HPDE6-E6E7 (cell line): ENCODE measurements at regions not wholly inside any gene's neighbourhood (a gene's known extent, or its start where the extent isn't known, plus 50 kb on each side); places are given as distances from the start of the nearest gene placed in this dataset.
A peak's percentile ranks its signal among the peaks of the same experiment; 100 is the strongest.

ENCODE experiments used
- DNase-seq: peaks from one replicate; pipeline ENCODE4 v3.0.0; 2011; ENCODE audit warnings: missing footprints; ENCODE audit errors: extremely low spot score

DNA sequence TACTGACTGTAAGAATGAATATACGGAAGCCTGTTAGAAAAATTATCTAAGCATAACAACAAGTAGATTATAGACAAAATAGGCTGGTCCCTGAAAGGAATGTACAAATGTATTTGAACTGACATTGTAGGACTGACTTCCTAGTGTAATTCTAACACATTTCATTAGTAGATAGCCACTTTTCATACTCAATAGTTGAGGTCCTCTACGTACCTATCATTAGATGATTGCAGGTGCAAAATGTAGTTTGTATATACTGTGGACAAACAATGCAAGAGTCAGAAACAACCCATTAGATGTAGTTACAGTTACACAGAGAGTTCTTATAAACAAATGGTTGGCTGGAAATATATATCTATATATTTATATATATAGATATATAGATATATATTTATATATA, 402.3 kb upstream of the SLITRK6 start:
- no peak for DNase-seq

DNA sequence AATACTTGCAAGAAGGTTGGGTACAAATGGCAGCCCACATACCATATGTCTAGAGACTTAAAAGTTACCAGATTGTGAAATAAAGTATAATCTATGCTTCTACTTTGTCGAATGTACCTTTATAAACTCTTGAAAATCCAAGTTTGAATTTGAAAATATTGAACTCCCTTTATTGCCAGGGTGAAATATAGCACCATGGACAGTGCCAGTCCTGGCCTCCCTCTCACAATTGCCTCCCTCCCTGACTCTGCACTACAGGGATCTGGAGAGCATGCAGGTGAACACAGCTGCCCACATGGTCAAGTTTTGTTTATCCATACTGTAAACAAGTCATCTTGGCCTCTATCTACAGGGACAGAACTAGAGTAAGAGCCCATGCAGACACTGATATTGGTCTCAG, 394.1 kb upstream of the SLITRK6 start:
- peak; percentile 12 for DNase-seq

DNA sequence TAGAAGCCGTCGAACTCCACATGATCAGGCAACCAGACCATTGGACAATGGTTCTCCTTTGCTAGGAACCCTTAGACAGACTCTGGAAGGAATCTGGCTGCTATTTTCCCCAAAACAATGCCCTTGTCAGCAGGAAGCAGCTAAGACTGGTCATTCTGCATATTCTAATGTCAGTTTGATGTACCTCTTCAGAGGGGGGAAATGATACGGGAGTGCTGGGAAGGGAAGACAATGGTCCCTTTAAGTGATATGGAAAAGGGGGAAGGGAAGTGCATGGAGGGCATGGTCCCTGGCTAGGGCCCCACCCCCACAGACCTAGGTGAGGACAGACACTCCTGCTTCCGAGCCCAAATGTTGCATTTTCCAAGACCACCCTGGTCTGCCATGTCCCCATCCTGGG, 389.0 kb upstream of the SLITRK6 start:
- no peak for DNase-seq

DNA sequence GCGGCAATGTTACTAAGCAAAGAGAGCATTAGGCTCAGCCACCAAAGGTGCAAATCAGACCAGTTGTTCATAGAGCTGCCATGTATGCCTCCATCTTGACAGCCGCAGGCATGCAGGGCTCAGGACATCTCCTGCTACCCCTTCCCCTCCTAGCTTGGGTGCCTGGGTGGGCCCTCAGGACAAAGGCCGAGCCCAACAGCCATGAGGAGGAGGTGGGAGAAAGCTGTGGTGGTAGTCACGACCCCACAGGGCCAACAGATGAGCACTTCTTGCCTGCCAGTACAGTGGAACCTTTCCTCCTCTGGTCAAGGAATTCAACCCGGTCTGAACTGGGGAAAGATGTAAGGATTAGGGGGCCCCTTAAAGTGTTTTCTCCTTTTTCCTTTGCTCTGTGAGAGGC, 386.4 kb upstream of the SLITRK6 start:
- no peak for DNase-seq

DNA sequence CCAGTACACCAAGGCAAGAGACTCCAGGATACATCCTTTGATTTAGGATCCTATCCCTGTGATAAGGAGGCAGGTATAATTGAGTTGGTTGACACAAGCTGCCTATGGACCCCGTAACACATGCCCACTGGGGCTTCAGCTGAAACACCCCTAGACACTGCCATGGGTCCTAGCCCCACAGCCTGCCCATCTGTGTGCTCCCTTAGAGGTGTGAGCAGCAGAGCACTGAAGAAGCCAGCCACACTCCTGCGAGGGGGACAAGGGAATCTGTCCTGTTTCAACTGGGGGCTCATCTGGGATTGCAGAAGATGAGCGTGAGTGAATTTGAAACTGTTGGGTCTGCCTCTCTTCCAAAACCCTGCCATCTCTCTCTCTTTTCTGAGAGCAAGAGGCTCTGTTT, 385.9 kb upstream of the SLITRK6 start:
- no peak for DNase-seq

DNA sequence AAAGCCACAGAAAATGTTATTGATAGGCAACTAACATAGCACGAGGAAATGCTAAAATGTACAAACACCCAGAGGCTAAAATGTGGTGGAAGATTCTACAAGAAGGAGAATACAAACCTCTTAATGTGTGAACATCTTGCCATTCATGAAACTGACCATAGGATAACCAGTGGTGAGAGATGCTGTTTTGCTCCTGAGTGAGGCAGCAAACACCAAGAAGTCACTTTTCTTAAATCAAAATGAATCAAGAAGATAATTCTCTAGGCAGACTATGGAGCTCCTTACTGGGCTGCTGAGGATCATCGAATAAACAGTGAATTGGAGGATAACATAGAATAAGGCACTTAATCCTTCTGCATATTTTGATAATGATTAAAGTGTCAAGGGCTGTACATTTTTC, 375.4 kb upstream of the SLITRK6 start:
- no peak for DNase-seq

DNA sequence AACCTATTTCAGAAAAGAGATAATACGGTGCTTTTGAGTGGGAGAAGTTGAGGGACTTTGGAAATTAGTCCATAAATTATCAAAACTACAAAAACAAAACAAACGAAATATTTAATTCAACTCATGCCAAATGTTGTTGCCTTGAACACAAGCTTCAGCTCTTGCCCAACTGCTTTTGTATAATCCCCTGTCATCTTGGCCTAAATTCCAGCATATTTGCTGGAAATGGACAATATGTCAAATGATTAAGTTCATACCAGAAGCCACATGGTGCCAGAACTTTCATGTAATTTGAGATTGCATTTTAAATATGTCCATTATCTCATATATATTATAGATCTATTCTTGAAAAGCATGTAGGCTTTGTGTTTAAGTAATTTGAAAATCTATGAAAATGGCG, 373.7 kb upstream of the SLITRK6 start:
- DNase-seq = no peak

DNA sequence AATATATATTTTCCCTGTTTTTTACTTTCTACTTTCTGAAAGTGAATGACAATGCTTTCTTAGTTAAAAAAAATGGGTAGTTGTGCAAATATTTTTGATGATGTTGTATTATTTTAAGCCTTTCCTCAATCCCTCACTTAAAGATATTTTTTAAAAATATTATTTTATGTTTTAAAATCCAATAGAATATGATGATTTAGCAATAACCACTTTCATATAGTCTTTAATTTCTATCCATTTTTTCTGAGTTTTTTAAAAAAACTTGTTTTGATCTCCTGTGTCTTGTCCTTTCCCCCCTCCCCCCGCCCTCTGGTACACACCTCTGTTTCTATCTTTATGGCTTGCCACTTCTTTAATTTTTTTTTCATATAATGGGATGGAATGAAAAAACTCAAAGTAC, 362.0 kb upstream of the SLITRK6 start:
- DNase-seq = no peak

DNA sequence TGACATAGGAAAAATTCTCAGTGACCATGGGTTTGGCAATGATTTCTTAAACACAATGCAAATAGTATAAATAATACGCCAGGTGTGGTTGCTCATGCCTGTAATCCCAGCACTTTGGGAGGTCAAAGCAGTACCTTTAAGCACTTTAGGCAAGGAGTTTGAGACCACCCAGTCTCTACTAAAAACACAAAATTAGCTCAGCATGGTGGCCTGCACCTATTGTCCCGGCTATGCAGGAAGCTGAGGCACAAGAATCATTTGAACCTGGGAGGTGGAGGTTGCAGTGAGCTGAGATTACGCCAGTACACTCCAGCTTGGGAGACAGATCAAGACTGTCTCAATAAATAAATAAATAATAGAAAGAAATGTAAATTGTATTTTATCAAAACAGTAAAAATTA, 356.5 kb upstream of the SLITRK6 start:
- DNase-seq = no peak

DNA sequence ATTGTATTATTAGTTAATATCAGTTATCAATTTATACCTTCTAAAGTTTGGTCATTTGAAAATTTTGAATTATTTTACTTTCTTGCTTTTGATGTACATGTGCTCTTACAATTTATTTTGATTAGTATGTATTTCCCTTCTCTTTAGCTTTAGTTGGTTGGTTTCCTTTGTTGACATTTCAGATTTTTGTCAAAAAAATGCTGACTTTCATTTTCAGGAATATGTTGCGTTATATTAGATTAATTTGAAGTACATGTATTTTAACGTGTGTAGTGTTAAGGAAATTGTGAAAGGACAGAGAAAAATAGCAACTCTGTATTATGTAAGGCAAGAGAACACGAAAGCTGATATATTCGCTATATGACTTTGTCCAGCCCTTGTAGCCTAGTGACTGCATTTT, 342.9 kb upstream of the SLITRK6 start:
- no peak for DNase-seq

DNA sequence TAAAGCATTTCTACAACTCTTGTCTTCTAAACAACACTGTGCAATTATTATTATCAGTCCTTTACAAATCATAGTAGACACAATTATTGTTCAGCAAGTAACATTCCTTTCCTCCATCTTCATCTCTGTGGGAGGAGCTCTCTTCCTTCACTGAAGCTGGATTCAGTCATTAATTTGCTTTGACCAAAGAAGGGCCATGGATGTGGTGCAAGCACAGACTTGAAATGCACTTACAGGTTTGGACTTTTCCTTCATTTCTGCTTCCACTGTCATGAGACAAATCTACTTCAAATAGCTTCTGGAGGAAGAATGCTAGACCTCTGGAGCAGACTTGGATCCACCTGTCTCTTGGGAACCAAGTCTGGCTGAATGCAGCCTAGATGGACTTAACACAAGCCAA, 336.6 kb upstream of the SLITRK6 start:
- DNase-seq = no peak

DNA sequence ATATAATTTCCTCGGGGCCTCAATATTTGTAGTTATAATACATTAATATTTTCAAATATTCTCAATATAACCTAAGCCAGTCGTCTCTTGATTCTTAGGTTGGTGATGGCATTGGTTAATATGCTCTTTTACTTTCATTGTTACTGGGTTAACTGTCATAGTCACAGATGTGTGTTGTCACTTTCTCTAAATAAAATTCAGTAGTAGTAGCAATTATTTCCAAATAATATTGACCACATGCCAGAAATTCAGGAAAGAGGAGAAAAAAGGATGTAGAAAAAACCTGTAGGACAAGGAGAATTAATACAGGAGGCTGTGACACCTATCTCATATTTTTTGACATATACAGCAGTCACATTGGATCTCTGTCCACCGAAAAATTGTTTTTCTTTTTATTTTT, 322.7 kb upstream of the SLITRK6 start:
- DNase-seq = no peak

DNA sequence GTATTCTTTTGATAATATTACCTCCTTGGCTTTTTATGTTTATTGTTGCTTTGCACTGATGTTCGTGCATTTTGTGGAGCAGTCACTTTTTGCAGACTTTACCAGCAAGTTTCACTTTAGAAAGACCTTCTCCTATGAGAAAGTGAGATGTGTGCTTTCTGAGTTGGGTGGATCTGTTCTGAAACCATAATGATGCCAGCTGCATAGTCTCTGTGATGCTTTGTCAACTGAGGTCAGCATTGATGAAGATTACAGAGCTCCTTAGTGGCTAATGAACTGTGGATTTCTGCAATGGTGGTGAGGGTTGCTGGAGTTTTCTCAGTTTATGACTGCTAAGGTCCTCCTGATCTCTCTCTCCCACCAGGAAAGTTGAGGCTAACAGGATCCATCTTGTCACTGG, 309.9 kb upstream of the SLITRK6 start:
- DNase-seq = no peak

DNA sequence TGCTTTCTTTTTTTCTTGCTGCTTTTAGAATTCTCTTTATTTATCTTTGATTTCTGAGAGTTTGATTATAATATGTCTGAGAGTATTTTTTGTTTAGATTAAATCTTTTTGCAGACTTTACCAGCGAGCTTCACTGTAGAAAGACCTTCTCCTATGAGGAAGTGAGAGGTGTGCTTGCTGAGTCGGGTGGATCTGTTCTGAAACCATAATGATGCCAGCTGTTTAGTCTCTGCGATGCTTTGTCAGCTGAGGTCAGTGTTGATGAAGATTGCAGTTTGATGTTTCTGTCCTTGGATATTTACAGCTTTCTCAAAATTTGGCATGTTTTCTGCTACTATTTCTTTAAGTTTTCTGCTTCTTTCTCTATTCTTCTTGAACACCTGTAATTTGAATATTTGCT, 309.1 kb upstream of the SLITRK6 start:
- DNase-seq = no peak

DNA sequence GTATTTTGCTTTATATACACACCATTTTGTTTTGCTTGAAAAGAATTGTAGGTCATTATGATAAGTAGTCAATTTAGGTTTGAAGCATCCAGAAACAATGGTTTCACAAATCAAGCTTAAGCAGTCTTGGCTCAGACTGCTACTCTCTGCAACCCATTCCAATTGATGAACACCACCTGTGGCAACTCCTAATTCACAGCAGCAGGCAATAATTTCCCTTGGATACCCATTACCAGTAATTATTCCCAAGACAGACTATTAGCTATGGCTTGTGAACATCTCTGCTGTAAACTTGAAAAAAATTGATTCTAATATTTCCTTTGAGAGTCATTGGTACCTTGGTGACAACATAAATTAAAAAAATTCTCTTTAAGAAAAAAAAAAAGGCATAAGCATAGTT, 299.3 kb upstream of the SLITRK6 start:
- DNase-seq = no peak

DNA sequence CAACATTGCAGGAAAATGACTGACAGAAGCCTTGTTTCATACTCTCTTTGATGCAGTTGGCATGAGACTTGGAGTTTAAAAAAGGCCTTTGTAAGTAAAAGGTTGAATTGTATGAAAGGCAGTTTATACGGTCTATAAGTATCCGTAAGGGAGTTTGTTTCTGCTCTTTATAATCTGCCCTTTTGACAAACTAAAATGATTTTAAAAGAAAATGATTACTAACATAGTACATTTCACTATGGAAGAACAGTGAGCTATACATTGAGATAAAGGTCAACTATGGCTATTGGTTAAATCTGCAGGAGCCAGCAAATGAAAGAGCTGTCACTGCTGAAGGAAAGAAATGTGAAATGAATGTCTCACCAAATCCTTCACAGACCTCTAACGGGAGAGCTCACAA, 296.1 kb upstream of the SLITRK6 start:
- no peak for DNase-seq

DNA sequence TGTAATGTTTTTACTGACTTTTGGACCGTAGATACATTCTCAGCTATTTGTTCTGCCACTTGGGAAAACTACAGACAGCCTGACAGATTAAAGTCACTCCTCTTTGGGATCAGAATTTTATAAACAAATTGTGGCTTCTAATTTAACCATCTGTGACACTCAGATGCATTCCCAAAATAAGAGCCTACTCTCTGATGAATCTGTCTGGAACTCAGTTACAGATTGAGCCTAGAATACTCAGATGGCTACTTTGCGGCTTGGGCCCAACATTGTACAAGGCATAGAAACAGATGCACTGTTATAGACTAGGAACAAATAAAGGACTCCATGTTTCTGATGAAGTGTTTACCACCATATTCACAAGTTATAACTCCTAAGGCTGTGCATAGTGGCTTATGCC, 291.0 kb upstream of the SLITRK6 start:
- DNase-seq = no peak

DNA sequence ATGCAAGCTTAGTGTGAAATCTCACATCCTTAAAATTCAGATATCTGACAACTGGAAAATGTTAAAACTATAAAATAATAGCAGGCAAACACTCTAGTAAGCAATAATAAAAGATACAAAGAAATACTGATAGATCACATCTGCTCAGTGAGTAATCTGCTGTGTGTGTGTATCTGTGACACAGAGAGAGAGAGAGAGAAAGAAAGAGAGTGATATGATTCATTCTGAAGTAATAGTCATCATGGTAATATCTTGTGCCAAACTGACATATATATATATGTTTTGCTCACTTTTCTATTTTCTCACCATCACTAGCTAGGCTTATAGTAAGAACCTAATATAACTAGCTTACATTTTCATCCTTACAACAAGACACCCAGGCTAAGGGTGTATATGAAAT, 288.0 kb upstream of the SLITRK6 start:
- peak; percentile 19 for DNase-seq

DNA sequence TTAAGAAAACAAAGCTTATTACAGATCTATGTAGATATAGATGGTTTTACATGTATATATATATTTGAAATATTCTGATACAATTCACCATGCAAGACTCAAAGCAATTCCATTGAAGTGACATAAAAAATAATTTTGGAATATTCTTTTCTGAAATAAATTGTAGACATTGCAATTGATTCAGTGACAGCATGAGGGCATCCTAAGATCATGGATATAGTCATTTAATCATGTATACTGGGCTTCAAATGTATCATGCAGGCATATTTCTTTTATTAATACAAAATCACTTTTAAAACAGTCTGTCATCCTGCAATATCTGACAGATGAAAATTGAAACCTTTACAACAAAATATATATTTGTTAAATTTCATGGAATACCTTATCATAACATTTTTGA, 286.7 kb upstream of the SLITRK6 start:
- peak; percentile 1 for DNase-seq

DNA sequence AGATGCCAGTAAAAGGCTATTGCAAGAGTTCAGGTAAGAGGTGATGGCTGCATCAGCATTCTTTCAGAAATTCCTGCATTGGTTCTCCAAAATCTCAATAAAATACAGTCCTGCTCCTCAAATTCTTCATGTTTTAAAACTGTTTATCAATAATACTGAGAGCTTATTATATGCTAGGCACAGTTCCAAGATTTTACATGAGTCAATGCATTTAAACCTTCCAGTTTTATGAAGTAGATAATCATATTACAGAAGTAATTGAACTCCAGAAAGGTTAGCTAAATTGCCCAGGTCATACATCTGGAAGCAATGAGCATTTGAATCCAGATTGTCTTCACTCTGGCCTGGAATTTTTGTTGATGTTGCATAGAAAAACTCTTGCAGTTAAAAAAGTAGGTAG, 282.9 kb upstream of the SLITRK6 start:
- no peak for DNase-seq

DNA sequence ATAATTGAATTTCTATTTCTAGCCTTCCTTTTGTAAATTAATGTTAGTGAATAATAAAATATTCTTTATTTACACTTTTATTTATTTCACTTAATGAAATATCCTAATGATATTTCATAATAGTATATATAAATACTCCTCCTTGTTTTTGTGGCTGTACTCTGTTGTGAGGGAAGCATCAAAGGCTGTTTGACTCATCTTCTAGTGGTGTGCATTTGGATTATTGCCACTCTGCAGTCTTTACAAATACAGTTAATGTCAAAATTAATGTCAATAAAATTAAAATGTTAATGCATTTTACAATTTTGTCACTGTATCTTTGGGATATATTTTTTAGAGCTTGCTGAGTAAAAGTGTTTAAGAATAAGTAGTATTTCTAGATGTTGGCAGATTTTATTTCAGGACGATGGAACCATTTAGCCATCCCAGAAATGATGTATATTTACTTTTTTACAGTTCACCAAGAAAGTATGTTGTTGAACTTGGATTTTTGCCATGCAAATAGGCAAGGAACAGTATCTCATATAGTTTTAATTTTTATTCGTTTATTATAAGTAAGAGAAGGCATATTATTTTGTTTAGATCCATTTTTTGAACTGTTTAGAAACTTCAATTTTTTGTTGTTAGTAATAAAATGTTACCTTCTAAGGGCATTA, 281.2 kb upstream of the SLITRK6 start:
- no peak for DNase-seq

DNA sequence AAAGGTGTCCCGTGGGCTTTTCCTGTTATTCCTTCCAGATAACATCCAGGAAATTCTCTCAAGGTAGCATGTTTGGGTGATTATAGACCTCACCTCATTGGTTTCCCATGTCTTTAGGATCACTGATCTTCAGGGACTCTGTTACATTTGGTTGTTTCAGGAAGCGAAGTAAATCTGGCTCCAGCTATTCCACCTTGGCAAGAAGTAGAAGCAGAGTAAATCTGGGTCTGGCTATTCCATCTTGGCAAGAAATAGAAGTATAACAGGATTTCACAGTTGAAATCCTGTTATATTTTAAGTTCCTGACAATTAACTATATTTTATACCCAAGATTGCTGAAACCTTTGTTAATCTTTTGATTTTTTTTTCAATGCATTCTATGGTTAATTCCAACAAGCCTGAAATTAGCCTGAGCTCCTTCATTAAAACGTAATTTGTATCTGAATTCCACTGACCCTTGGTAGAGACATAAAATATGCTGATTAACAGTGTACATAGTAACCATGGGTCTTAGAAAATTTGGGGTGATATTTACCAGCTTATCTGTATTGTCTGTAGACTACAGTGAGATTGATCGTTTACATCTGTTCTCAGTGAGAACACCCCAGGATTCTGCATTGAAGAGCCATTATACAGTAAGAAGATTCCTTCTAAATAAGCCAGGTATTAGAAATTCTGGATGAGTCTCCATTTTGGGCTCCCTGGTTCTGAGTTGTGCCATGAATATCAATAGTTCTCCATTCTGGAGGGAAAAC, 267.6 kb upstream of the SLITRK6 start:
- no peak for DNase-seq

DNA sequence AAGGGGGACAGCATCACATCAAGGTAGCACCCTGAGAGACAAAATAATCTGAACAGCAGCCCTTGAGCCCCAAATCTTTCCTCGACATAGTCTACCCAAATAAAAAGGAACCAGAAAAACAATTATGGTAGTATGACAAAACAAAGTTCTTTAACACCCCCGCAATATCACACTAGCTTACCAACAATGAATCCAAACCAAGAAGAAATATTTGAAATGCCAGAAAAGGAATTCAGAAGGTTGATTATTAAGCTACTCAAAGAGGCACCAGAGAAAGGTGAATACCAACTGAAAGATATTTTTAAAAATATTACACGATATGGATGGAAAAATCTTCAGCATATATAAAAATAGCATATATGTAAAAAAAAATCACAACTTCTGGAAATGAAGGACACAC, 252.9 kb upstream of the SLITRK6 start:
- DNase-seq = no peak
